GM23248 (cell line): ENCODE measurements at regions not wholly inside any gene's neighbourhood (a gene's known extent, or its start where the extent isn't known, plus 50 kb on each side); places are given as distances from the start of the nearest gene placed in this dataset.

Experiments used
- EZH2 ChIP-seq: fragments of 200-600 bp; sonication (generic); IDR thresholded peaks from 2 replicates; pipeline ENCODE4 v1.6.1; 2018; ENCODE audit warnings: antibody characterized with exemption, mild to moderate bottlenecking; ENCODE audit not compliant: insufficient read depth, poor library complexity, severe bottlenecking
- EZH2phosphoT487 ChIP-seq: fragments of 200-600 bp; sonication (generic); IDR thresholded peaks from 2 replicates; pipeline ENCODE4 v1.6.1; 2018; ENCODE audit warnings: antibody characterized with exemption, moderate library complexity, mild to moderate bottlenecking, low read depth; ENCODE audit not compliant: insufficient read depth

GRCh38 chr2:118309257-118309945 lies 221.1 kb downstream of the INSIG2 start:
- TF ChIP-seq EZH2phosphoT487: no peak
- no peak for TF ChIP-seq EZH2
